Endothelial cell (in vitro differentiated cells): ENCODE measurements at regions not wholly inside any gene's neighbourhood (a gene's known extent, or its start where the extent isn't known, plus 50 kb on each side); places are given as distances from the start of the nearest gene placed in this dataset.

Experiments
- DNase-seq: peaks from one replicate; pipeline ENCODE4 v3.0.0; 2021; ENCODE audit warnings: low spot score
- H3K27ac Mint-ChIP-seq: one replicate; pipeline ENCODE4 v1.8.0; 2021; ENCODE audit warnings: mixed read lengths, inconsistent platforms; ENCODE audit not compliant: unreplicated experiment
- H3K27me3 Mint-ChIP-seq: one replicate; pipeline ENCODE4 v1.8.0; 2021; ENCODE audit warnings: mild to moderate bottlenecking, moderate library complexity, mixed read lengths, inconsistent platforms; ENCODE audit not compliant: unreplicated experiment
- H3K36me3 Mint-ChIP-seq: one replicate; pipeline ENCODE4 v1.8.0; 2021; ENCODE audit warnings: mild to moderate bottlenecking, low read depth, mixed read lengths, inconsistent platforms; ENCODE audit not compliant: unreplicated experiment
- H3K4me1 Mint-ChIP-seq: one replicate; pipeline ENCODE4 v1.8.0; 2021; ENCODE audit warnings: mild to moderate bottlenecking, mixed read lengths, inconsistent platforms; ENCODE audit not compliant: unreplicated experiment
- H3K4me3 Mint-ChIP-seq: one replicate; pipeline ENCODE4 v1.8.0; 2021; ENCODE audit warnings: mild to moderate bottlenecking, mixed read lengths, inconsistent platforms; ENCODE audit not compliant: unreplicated experiment
- H3K9me3 Mint-ChIP-seq: one replicate; pipeline ENCODE4 v1.8.0; 2021; ENCODE audit warnings: mixed read lengths, inconsistent platforms; ENCODE audit not compliant: unreplicated experiment
- TF ChIP-seq, protein P1 (sequence below): fragments of 200-600 bp; sonication (generic); IDR thresholded peaks from one replicate; pipeline ENCODE4 v1.5.0; 2021; ENCODE audit warnings: antibody characterized with exemption; ENCODE audit not compliant: unreplicated experiment

DNA sequence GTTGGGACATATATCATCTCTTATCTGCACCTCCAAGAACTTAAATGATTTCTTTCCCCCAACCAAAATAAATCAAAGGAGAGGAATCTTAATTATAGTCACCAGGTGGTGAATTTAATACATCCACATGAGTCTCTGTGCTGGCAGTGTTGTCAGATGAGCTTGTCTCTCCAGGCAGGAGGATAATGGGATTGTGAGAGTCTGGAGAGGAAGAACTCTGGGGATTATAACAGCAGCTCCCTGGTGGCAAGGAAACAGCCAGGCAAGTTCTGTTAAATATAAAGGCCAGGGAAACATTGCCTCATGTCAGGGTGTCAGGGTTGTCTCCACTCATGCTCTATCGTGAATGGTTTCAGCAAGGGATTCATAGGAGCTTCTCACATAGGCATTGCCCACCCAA lies 80.8 kb downstream of the TLR4 start:
- no peaks in the 10 kb centered on the region for H3K36me3 Mint-ChIP-seq
- H3K27me3 Mint-ChIP-seq: no peaks in the 10 kb centered on the region
- no peak overlapping the region for H3K4me3 Mint-ChIP-seq
- H3K9me3 Mint-ChIP-seq: no peaks in the 10 kb centered on the region
- peaks cover 3% of the 10 kb centered on the region for H3K4me1 Mint-ChIP-seq
- no peak overlapping the region for H3K27ac Mint-ChIP-seq
- DNase-seq: no peak
- TF ChIP-seq, protein P1, sequence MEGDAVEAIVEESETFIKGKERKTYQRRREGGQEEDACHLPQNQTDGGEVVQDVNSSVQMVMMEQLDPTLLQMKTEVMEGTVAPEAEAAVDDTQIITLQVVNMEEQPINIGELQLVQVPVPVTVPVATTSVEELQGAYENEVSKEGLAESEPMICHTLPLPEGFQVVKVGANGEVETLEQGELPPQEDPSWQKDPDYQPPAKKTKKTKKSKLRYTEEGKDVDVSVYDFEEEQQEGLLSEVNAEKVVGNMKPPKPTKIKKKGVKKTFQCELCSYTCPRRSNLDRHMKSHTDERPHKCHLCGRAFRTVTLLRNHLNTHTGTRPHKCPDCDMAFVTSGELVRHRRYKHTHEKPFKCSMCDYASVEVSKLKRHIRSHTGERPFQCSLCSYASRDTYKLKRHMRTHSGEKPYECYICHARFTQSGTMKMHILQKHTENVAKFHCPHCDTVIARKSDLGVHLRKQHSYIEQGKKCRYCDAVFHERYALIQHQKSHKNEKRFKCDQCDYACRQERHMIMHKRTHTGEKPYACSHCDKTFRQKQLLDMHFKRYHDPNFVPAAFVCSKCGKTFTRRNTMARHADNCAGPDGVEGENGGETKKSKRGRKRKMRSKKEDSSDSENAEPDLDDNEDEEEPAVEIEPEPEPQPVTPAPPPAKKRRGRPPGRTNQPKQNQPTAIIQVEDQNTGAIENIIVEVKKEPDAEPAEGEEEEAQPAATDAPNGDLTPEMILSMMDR: no peak

DNA sequence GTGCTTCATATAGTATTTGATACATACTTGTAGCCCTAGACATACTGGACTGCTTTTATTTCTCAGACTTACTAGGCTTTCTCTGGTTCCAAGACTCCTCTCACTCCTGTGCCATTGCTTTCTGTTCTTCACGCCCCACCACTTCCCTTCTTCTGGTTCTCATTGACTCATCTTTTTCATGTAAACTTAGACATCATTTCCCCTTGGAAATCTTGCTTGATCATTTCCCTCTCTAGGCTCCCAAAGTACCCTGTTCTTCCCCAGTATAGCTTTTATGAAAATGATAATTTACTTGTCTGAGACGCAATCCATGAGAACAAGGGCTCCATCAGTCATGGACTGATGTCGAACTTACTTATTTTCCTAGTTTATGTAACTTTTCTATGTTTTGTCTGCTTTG lies 83.5 kb downstream of the TLR4 start:
- Mint-ChIP-seq H3K36me3 (no peaks in the 10 kb centered on the region), H3K27ac (no peak overlapping the region), H3K4me3 (no peak overlapping the region), H3K9me3 (no peaks in the 10 kb centered on the region), H3K27me3 (no peaks in the 10 kb centered on the region), H3K4me1 (no peaks in the 10 kb centered on the region)
- TF ChIP-seq, protein P1: no peak
- no peak for DNase-seq

DNA sequence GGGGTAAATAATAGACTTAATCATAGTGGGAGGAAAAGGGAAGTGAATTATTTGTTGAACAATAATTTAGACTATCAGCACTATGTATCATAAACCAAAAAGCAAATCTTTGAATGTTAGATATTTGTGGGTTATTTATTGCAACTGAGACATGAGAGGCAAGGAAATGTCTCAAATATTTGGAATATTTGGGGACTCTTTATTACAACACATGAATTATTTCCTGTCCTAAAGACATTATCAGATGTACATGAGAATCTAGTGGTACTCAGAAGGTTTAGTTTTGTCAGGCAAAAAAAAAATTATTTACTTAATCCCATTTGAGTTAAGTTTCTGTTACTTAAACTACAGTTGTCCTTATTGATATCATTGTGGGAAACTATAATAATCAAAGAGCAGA lies 91.1 kb downstream of the TLR4 start:
- Mint-ChIP-seq H3K27me3 (no peaks in the 10 kb centered on the region), H3K4me1 (no peaks in the 10 kb centered on the region), H3K4me3 (no peak overlapping the region), H3K36me3 (no peaks in the 10 kb centered on the region), H3K9me3 (no peaks in the 10 kb centered on the region), H3K27ac (no peak overlapping the region)
- TF ChIP-seq, protein P1: no peak
- no peak for DNase-seq

DNA sequence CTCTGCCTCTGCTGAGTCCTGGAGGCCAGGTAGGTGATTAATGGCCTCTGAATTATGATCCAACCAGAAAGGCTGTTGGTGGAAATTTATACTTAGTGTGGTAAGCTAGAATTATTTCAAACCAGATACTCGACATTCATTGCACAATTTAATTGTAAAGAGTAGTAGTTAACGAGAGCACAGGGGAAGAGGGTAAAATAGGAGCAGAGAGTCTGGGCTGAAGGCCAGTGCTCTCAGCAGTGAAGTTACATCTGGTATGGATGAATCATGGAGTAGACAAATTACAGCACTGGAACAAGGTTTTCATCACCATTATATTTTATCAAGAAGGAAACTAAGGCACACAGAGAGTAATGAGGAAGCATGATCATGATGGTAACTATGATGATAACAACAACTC lies 92.5 kb downstream of the TLR4 start:
- H3K36me3 Mint-ChIP-seq: no peaks in the 10 kb centered on the region
- H3K4me1 Mint-ChIP-seq: no peaks in the 10 kb centered on the region
- no peaks in the 10 kb centered on the region for H3K9me3 Mint-ChIP-seq
- no peaks in the 10 kb centered on the region for H3K27me3 Mint-ChIP-seq
- TF ChIP-seq, protein P1: no peak
- no peak for DNase-seq
- no peak overlapping the region for H3K27ac Mint-ChIP-seq
- H3K4me3 Mint-ChIP-seq: no peak overlapping the region

DNA sequence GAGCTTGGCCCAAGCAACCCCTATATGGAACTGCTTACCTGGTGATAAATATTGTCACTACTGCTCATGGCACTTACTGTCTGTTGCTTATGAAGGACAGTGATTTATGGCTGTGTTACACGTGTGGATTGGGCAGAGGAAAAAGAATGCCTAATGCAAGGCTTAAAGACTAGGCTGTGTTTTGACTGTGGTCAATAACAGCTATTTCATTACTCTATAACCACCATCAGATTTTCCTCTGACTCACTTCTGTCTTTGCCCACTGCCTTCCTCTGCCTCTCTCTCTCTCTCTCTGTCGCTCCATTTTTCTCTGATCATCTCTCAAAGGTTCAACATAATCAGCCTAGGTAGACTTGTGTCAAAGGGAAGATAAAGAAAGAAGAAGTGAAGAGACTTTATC lies 96.2 kb downstream of the TLR4 start:
- TF ChIP-seq, protein P1: no peak
- H3K4me3 Mint-ChIP-seq: no peak overlapping the region
- peaks cover 5% of the 10 kb centered on the region for H3K4me1 Mint-ChIP-seq

More for the DNA sequence above, 96.2 kb downstream of the TLR4 start:
- H3K36me3 Mint-ChIP-seq: no peaks in the 10 kb centered on the region
- H3K27me3 Mint-ChIP-seq: peaks cover 2% of the 10 kb centered on the region
- no peaks in the 10 kb centered on the region for H3K9me3 Mint-ChIP-seq
- H3K27ac Mint-ChIP-seq: no peak overlapping the region
- DNase-seq: no peak
